ENCODE measurements at regions not wholly inside any gene's neighbourhood (a gene's known extent, or its start where the extent isn't known, plus 50 kb on each side); places are given as distances from the start of the nearest gene placed in this dataset.

GRCh38 chr2:848099-848498 is 102.5 kb upstream of the SNTG2 start:
- Mint-ChIP-seq H3K9me3 (ENCODE audit: unreplicated experiment) (no peaks in the 10 kb centered on the region), H3K27ac (ENCODE audit: unreplicated experiment) (no peak overlapping the region), H3K4me3 (ENCODE audit: unreplicated experiment) (no peak overlapping the region), H3K36me3 (ENCODE audit: unreplicated experiment) (no peaks in the 10 kb centered on the region), H3K4me1 (ENCODE audit: low read depth, unreplicated experiment) (no peaks in the 10 kb centered on the region), H3K27me3 (ENCODE audit: unreplicated experiment) (peaks cover 2% of the 10 kb centered on the region)
- TF ChIP-seq, protein P1, sequence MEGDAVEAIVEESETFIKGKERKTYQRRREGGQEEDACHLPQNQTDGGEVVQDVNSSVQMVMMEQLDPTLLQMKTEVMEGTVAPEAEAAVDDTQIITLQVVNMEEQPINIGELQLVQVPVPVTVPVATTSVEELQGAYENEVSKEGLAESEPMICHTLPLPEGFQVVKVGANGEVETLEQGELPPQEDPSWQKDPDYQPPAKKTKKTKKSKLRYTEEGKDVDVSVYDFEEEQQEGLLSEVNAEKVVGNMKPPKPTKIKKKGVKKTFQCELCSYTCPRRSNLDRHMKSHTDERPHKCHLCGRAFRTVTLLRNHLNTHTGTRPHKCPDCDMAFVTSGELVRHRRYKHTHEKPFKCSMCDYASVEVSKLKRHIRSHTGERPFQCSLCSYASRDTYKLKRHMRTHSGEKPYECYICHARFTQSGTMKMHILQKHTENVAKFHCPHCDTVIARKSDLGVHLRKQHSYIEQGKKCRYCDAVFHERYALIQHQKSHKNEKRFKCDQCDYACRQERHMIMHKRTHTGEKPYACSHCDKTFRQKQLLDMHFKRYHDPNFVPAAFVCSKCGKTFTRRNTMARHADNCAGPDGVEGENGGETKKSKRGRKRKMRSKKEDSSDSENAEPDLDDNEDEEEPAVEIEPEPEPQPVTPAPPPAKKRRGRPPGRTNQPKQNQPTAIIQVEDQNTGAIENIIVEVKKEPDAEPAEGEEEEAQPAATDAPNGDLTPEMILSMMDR (IDR thresholded peaks at IDR 0.05; ENCODE audit: partially characterized antibody, unreplicated experiment): no peak
- DNase-seq: no peak

- Mint-ChIP-seq H3K27ac (ENCODE audit: unreplicated experiment) (no peak overlapping the region), H3K27me3 (ENCODE audit: unreplicated experiment) (peaks cover 2% of the 10 kb centered on the region), H3K36me3 (ENCODE audit: unreplicated experiment) (no peaks in the 10 kb centered on the region), H3K4me3 (ENCODE audit: unreplicated experiment) (no peak overlapping the region), H3K9me3 (ENCODE audit: unreplicated experiment) (no peaks in the 10 kb centered on the region), H3K4me1 (ENCODE audit: low read depth, unreplicated experiment) (no peaks in the 10 kb centered on the region)
- TF ChIP-seq, protein P1 (IDR thresholded peaks at IDR 0.05; ENCODE audit: partially characterized antibody, unreplicated experiment): no peak
- no peak for DNase-seq
Measured at GRCh38 chr2:847669-848068, 103.0 kb upstream of the SNTG2 start.

- no peak for DNase-seq
- no peak overlapping the region for H3K4me3 Mint-ChIP-seq (ENCODE audit: unreplicated experiment)
- H3K9me3 Mint-ChIP-seq (ENCODE audit: unreplicated experiment): no peaks in the 10 kb centered on the region
- H3K4me1 Mint-ChIP-seq (ENCODE audit: low read depth, unreplicated experiment): no peaks in the 10 kb centered on the region
- H3K27me3 Mint-ChIP-seq (ENCODE audit: unreplicated experiment): no peaks in the 10 kb centered on the region
- TF ChIP-seq, protein P1 (IDR thresholded peaks at IDR 0.05; ENCODE audit: partially characterized antibody, unreplicated experiment): no peak
- H3K27ac Mint-ChIP-seq (ENCODE audit: unreplicated experiment): no peak overlapping the region
- no peaks in the 10 kb centered on the region for H3K36me3 Mint-ChIP-seq (ENCODE audit: unreplicated experiment)
Measured at GRCh38 chr2:844715-845114, 105.9 kb upstream of the SNTG2 start.

DNA sequence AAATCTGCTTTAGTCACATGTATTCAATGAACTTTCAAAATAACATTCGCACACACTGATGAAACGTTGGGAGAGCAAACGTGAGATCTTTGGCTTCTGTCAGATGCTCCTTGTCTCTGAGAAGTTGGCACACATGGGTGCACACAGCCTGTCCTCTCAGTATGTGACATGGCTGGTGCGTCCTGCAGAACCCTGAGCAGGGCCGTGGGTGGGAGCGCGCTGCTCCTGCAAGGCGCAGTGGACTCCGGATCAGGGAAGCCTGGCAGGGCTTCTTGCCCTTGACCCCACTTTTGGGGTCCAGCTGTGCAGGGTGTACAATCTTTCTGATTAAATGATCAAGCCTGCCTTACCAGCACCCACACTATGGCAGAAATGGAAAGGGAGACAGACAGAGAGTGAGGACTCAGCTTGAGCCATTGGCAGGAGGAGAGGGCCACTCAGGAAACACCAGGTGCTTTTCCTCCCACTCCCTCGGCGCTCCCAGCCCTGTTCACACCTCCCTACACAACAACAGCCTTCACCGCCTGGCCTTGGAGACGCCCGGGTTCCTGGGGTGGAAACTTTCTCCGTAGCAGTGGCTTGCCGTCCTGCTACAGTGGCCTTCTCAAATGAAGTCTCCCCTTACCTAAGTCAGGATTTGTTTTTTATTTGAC is 108.4 kb upstream of the SNTG2 start:
- H3K4me3 Mint-ChIP-seq (ENCODE audit: unreplicated experiment): no peak overlapping the region
- H3K4me1 Mint-ChIP-seq (ENCODE audit: low read depth, unreplicated experiment): no peaks in the 10 kb centered on the region
- no peak for DNase-seq
- no peak overlapping the region for H3K27ac Mint-ChIP-seq (ENCODE audit: unreplicated experiment)
- H3K27me3 Mint-ChIP-seq (ENCODE audit: unreplicated experiment): no peaks in the 10 kb centered on the region
- no peaks in the 10 kb centered on the region for H3K9me3 Mint-ChIP-seq (ENCODE audit: unreplicated experiment)
- H3K36me3 Mint-ChIP-seq (ENCODE audit: unreplicated experiment): no peaks in the 10 kb centered on the region
- TF ChIP-seq, protein P1 (IDR thresholded peaks at IDR 0.05; ENCODE audit: partially characterized antibody, unreplicated experiment): no peak

DNA sequence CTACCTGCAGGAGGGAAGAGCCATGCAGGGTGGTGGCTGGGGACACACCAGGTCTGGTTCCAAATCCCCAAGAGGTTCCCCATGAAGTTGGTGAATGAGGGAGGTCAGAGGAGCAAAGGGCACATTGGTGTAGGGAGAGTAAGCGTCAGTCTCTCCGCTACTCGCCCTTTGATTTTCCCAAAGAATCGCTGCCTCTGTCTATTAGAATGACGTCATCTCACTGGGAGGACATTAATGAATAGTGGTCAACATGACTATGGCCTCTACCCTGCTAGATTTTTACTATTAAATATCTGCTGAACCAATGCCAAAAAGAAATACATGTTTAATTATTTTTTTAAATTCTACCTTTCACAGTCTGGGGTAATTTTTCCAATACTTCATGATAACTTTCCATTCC is 109.6 kb upstream of the SNTG2 start:
- no peak for DNase-seq
- Mint-ChIP-seq H3K27ac (ENCODE audit: unreplicated experiment) (no peak overlapping the region), H3K36me3 (ENCODE audit: unreplicated experiment) (no peaks in the 10 kb centered on the region), H3K4me1 (ENCODE audit: low read depth, unreplicated experiment) (no peaks in the 10 kb centered on the region), H3K9me3 (ENCODE audit: unreplicated experiment) (no peaks in the 10 kb centered on the region), H3K27me3 (ENCODE audit: unreplicated experiment) (no peaks in the 10 kb centered on the region), H3K4me3 (ENCODE audit: unreplicated experiment) (no peak overlapping the region)
- TF ChIP-seq, protein P1 (IDR thresholded peaks at IDR 0.05; ENCODE audit: partially characterized antibody, unreplicated experiment): no peak

Measured in glutamatergic neuron (in vitro differentiated cells).